Kidney (tissue), 13 donors: ENCODE measurements at regions not wholly inside any gene's neighbourhood (a gene's known extent, or its start where the extent isn't known, plus 50 kb on each side); places are given as distances from the start of the nearest gene placed in this dataset.

Source experiments
- DNase-seq, 5 donors: peaks; one replicate each; pipeline ENCODE4 v3.0.0-alpha.2; 2013 to 2020
- FAIRE-seq: peaks from 2 replicates; lab custom pipeline; 2012; peaks lifted over from hg19 to GRCh38; lab: Jason Lieb, UNC
- H3K27ac ChIP-seq, 2 donors: one replicate each; pipeline ENCODE4 v1.7.0; 2013; ENCODE audit warnings: low read depth in 2 of 2, low read length in 2 of 2, inconsistent platforms in 1 of 2
- H3K27me3 ChIP-seq: one replicate; pipeline ENCODE4 v1.7.1; 2013; ENCODE audit warnings: low read length, inconsistent platforms; ENCODE audit not compliant: control insufficient read depth, insufficient read depth
- H3K36me3 ChIP-seq, 3 donors: one replicate each; pipeline versions ENCODE4 v1.7.0 to v1.7.1; 2013; ENCODE audit warnings: low read length in 3 of 3, control low read depth in 1 of 3, inconsistent platforms in 1 of 3; ENCODE audit not compliant: insufficient read depth in 3 of 3, control insufficient read depth in 2 of 3
- H3K4me1 ChIP-seq, 3 donors: one replicate each; pipeline versions ENCODE4 v1.7.0 to v1.7.1; 2013; ENCODE audit warnings: low read length in 3 of 3, inconsistent platforms in 1 of 3, low read depth in 1 of 3; ENCODE audit not compliant: control insufficient read depth in 2 of 3, insufficient read depth in 2 of 3
- H3K4me3 ChIP-seq, 3 donors: one replicate each; pipeline versions ENCODE4 v1.7.0 to v1.8.1; 2013; ENCODE audit warnings: low read length in 3 of 3, control low read depth in 1 of 3, inconsistent platforms in 1 of 3
- H3K9ac ChIP-seq, 3 donors: one replicate each; pipeline versions ENCODE4 v1.7.0 to v1.7.1; 2013; ENCODE audit warnings: low read length in 3 of 3, control low read depth in 1 of 3, inconsistent platforms in 1 of 3
- H3K9me3 ChIP-seq, 3 donors: one replicate each; pipeline versions ENCODE4 v1.7.0 to v1.7.1; 2013; ENCODE audit warnings: low read length in 3 of 3, control low read depth in 1 of 3, inconsistent platforms in 1 of 3; ENCODE audit not compliant: control insufficient read depth in 2 of 3, insufficient read depth in 1 of 3
- CTCF ChIP-seq: IDR thresholded peaks from 3 replicates; pipeline ENCODE4 v1.5.1; 2012; ENCODE audit warnings: mild to moderate bottlenecking, moderate library complexity, borderline replicate concordance; ENCODE audit not compliant: insufficient read depth; ENCODE audit errors: extremely low read depth
- intact Hi-C: fragments of 100-400 bp; cut with DNase I; formaldehyde crosslinking; loops from one replicate; pipeline ENCODE4 v1.11.1; 2022
- donor health status: control.
- donor health status: control.
- donor health status: control.
- donor health status: control.
- donor health status: control.
- donor health status: DM: yes; HTN: yes; CAD: no.
- donor health status: Normal renal cell carcinoma (clear cell type).

DNA sequence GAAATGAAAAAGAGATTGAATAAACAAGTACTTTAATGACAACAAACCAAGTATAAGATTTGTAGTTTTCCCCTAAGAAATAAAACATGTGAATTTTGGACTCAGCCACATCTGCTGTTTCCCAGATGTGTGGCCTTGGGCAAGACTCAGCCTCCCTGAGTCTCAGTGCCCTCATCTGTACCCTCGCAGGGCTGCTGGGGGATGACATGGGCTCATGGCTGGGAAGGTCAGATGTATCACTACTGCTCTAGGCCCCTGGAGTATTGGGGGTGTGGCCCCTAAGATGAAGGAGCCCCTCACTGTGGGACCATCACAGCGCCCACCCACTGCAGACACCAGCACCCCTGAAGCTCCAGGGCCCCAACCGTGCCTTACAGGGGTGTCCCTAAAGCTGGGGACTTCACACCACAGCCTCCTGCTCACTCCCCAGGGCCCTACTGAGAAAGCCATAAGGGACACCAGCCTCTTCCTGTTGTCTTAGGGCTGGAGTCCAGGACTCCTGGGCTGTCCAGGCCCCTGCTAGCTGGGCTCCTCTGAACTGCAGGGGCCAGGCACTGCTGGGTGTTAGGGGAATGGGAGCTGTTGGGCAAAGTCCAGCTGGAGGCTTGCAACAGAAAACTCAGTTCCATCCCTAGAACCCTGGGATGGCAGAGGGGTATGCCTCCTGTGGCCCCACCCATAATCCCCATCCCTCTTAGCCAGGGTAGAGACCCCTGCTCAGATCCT is 104.0 kb upstream of the WNT4 start:
- Histone ChIP-seq H3K4me3 (no peak overlapping the region), H3K9me3 (no peaks in the 10 kb centered on the region), H3K9ac (no peak overlapping the region), H3K36me3 (no peaks in the 10 kb centered on the region), H3K27me3 (no peaks in the 10 kb centered on the region), H3K4me1 (no peaks in the 10 kb centered on the region), H3K27ac (no peak overlapping the region)
- no peak for FAIRE-seq
- intact Hi-C loops = no loop called here
- DNase-seq = no peak
- no peak for TF ChIP-seq CTCF

- H3K4me1 ChIP-seq = no peaks in the 10 kb centered on the region
- H3K27me3 ChIP-seq = no peaks in the 10 kb centered on the region
- FAIRE-seq = no peak
- H3K36me3 ChIP-seq = no peaks in the 10 kb centered on the region
- no peak for DNase-seq
- intact Hi-C loops = no loop called here
- no peak overlapping the region for H3K9ac ChIP-seq
- no peak for TF ChIP-seq CTCF
- H3K27ac ChIP-seq = no peak overlapping the region
- H3K4me3 ChIP-seq = no peak overlapping the region
- H3K9me3 ChIP-seq = no peaks in the 10 kb centered on the region
These were observed 104.8 kb upstream of the WNT4 start for GRCh38 chr1:22247527-22248245.

DNA sequence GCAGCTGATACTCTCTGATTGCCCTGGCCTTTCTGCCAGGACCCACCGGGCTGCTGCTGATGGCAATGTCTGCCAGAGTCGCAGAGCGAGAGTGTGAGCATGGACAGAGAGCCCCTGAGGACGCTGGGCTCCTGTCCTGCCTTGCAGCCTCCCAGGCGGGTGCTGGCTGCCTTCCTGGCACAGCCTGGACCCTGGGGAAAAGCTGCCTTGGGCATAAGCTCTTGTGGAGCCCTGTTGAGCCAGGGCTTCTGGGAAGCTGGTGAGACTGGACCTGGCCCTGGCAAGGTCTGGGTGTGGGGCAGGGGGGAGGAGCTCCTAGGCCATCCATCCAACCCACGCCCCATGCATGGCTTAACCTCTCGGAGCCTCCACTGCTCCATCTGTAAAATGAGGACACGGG is 105.8 kb upstream of the WNT4 start:
- H3K36me3 ChIP-seq = no peaks in the 10 kb centered on the region
- DNase-seq (no peak), FAIRE-seq (no peak)
- no peaks in the 10 kb centered on the region for H3K9me3 ChIP-seq
- no peak for TF ChIP-seq CTCF
- H3K27ac ChIP-seq = no peak overlapping the region
- intact Hi-C loops = no loop called here
- H3K4me3 ChIP-seq = no peak overlapping the region
- H3K4me1 ChIP-seq = no peaks in the 10 kb centered on the region
- H3K9ac ChIP-seq = no peak overlapping the region
- no peaks in the 10 kb centered on the region for H3K27me3 ChIP-seq
